Hepatocyte (in vitro differentiated cells): ENCODE measurements at regions not wholly inside any gene's neighbourhood (a gene's known extent, or its start where the extent isn't known, plus 50 kb on each side); places are given as distances from the start of the nearest gene placed in this dataset.
"Not testable (repeated sequence)": the region's sequence is repeated elsewhere in the genome, so short reads cannot be mapped to it uniquely, and the experiment has no call there.

ENCODE experiments used
- CTCF ChIP-seq: fragments of 200-600 bp; sonication (generic); IDR thresholded peaks from 2 replicates; pipeline ENCODE4 v1.5.1; 2016; ENCODE audit warnings: antibody characterized with exemption, mild to moderate bottlenecking; ENCODE audit not compliant: poor library complexity
- EZH2 ChIP-seq: fragments of 200-600 bp; sonication (generic); IDR thresholded peaks from 2 replicates; pipeline ENCODE4 v1.6.1; 2016; ENCODE audit warnings: antibody characterized with exemption, mild to moderate bottlenecking, borderline replicate concordance
- EZH2phosphoT487 ChIP-seq: fragments of 200-600 bp; sonication (generic); IDR thresholded peaks from one replicate; pipeline ENCODE4 v1.6.1; 2018; ENCODE audit warnings: antibody characterized with exemption, mild to moderate bottlenecking, low read depth, moderate library complexity; ENCODE audit not compliant: unreplicated experiment, severe bottlenecking

- not testable (repeated sequence) for TF ChIP-seq CTCF, EZH2, EZH2phosphoT487
Observed at GRCh38 chr15:20402586-20402985, 139.0 kb downstream of the GOLGA6L6 start.
